ENCODE measurements at regions not wholly inside any gene's neighbourhood (a gene's known extent, or its start where the extent isn't known, plus 50 kb on each side); places are given as distances from the start of the nearest gene placed in this dataset.
"Not testable (repeated sequence)": the region's sequence is repeated elsewhere in the genome, so short reads cannot be mapped to it uniquely, and the experiment has no call there.

DNA sequence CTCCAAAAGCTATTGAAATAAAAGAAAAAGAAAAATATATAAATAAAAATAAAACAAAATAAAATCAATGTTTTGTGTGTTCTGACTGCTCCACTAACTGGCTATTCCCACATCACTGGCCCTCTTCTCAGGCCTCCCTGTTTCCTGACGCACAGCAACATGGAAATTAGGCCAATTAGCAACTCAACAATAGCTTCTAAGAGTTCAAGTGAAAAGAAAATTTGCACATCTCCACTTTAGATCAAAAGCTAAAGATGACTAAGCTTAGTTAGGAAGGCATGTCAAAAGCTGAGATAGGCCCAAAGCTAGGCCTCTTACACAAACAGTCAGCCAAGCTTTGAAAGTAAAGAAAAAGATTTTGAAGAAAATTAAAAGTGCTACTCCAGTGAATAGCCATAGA, 200.8 kb downstream of the DUSP6 start:
- no peak for DNase-seq

DNA sequence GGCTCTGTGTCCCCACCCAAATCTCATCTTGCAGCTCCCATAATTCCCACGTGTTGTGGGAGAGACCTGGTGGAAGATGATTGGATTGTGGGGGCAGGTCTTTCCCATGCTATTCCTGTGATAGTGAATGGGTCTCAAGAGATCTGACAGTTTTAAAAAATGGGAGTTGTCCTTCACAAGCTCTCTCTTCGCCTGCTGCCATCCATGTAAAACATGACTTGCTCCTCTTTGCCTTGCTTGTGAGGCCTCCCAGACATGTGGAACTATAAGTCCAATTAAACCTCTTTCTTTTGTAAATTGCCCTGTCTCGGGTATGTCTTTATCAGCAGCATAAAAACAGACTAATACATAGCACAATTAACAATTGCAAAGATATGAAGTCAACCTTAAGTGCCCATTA, 201.5 kb downstream of the DUSP6 start:
- not testable (repeated sequence) for DNase-seq

DNA sequence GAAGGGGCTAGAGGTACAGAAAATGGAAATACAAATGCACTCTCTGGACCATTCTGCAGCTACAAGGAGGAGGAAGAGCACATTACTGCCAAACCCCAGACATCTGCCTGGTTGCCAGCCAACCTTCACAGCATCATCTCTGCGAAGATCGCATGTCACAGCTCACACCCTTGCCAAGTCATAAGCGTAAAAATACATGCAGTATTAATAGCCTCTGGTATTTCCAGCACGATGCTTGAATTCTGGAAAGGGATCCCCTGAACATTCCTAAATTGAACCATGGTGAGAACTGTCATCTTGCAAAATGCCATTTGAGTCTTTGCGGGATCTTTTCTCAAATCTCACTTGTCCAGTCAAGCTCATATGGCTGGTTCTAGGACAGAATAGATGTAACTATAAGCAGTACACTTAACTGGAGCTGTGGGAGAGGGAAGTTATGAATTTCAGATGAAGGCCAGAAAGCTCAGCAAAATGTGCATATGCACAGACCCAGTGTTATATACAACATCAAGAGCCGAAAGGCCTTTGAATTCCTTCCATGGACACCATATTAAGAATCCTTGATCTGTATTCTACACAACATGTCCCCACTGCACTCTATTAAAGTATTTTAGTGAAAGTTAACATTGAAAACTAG, 211.6 kb downstream of the DUSP6 start:
- DNase-seq, result peak; percentile 73

DNA sequence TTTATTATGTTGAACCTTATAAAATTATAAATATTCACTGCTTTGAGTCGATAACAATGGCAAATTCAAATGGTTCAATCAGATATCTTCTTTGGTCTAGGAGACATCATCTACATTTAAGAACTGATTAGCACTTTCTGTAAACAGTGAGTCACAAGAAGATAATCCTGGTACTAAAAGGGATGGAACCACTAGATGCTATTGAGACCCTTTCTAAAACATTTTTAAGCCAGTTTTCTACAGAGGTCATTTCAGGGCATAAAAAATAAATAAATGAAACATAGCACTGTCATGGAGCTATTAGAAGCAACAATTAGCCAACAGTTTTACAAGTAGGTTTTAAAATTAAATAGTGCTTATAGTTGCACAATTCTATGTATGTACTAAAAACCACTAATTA, 212.2 kb downstream of the DUSP6 start:
- no peak for DNase-seq

DNA sequence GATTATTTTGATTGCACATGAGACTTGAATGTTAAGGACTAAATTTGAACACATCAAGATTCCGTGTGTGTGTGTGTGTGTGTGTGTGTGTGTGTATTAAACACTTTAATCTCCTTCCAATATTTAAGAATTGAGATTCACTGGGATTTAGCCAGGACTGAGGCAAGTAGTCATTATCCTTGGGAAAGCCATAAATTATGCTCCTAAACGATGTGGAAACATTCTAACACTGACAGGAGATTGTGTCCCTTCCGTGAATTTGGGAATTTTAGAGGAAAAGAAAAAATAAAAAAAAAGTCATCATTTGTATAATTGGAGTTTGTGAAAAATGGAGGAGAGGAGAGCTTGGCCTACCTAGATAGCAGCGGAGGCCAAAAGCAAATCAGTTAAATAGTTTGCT, 212.9 kb downstream of the DUSP6 start:
- no peak for DNase-seq

DNA sequence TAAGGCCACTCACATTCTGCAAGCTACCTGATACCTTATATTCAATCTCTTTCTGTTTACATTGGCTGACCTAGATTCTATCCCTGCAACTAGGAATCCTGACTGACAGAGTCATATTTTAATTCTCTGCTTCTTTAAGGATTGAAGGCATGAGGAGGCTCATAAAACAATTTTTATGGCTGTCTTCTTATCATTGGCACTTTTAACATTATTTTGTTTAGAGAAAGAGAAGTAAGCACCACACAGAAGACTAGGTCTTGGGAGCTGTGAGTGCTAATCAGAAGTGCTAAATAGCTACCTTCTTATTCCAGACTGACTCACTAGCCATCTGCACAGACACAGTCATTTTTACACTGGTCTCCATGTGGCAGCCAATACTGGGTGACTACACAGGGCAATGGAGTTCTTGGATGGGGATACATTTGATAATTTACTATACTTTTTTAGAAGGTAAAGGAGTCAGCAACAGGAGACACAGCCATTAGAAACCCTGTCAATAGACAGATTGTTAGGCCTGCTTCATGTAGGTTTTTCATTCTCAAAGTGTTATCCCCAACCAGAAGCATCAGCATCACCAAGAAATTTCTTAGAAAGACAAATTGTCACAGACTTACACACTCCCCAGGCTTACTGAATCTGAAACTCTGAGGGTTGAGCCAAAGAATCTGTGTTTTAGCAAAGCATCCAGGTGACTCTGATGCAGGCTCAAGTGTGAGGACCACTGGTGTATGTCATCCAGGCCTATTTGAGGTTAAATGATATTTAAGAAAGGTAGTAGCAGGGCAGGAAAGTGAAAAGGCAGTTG, 214.1 kb downstream of the DUSP6 start:
- no peak for DNase-seq

DNA sequence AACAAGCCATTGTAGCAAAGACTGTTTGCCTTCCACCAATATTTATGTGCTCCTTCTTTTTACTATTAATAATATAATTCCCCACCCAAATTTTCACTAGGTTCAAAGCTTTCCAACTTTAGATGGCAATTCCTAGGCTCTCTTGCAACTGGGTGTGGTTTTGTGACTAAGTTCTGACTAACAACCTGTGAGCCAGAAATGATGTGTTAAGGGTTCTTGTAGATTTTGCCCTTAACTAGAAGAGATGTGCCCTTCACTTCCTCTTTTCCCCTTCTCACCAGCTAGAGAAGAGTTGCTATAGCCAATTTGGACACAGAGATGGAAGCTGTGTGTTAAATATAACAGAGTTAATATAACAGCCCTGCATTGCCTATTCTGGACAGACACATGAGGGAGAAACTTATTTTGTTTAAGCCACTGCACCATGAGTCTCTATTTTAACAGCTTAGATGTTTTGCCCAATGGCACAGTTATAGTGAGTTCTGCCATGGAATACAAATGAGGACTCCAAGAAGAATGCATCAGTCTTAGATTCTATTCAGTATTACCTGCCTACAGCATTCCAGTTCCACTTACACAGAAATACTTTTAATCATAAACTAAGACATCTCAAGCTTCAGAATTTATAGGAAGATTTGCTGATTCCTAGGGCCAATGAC, 216.2 kb downstream of the DUSP6 start:
- no peak for DNase-seq

DNA sequence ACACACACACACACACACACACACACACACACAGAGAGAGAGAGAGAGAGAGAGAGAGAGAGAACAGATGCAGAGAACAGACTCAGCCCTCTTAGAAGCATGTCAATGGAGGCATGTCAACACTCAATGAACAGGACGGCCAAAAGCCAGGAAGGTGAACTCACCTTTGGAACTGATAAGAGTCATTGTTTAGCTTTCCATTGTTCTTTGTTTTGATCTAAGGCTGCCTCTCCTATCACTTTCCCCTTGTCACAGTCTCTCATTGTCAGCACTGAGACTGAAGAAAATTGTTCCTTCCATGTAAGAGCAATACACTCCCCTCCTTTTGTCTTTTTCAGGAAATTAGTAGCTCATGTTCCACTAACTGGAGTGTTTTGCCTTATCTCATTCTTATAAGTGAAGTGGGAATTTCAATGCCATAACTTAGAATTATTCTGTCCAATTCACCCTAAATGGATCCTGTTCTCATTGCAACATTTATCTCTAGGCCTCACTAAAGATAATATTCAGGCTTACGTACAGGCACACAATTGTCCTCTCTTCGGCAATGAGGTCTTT, 218.0 kb downstream of the DUSP6 start:
- DNase-seq, result no peak

DNA sequence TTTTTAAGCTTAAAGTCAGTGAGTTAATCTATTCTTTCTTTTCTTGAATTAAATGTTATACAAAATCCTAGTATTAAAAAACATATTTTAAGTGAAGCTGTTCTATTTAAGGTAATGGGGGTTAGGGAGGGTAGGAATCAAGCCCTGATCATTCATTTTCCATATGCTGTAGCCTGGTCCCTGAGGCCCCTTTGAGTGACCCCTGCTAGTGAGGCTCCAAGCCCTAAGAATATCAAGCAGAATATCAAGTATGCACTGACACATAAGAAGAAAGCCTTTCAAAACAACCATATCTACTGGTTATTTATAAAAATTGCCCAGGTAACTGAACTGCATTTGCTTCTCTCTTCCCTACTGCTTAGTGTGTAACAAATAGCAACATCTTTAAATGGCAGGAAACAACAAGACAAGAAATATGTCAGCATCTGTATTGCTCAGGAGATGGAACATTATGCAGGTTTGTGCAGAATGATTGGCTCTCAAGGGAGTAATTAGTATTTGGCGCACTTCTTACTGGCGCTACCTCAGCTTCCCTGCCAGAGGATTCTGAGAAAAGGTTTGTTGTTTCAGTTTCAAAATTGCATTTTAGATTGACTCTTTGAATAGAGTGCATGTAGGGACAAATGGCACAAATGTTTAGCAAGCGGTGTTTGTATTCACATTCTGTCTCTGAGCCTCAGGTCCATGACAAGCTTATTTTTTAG, 223.0 kb downstream of the DUSP6 start:
- DNase-seq, result no peak

DNA sequence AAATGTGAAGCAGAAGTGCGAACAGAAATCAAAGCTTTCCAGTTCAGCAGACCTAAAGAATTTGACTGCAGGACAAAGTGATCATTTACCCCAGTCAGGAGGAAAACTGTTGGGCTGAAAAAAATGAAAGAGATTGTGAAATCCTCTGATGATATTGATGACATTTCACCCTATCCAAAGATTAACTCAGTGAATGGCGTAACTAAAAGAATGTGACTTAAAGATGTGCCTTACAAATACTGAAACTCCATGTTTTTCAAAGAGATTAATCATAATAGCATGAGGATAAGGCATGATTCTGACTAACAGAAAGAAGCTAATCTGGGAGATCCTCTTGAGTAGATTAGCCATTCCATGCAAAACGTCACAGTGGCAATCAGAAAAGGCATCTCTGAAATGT, 225.6 kb downstream of the DUSP6 start:
- no peak for DNase-seq

DNA sequence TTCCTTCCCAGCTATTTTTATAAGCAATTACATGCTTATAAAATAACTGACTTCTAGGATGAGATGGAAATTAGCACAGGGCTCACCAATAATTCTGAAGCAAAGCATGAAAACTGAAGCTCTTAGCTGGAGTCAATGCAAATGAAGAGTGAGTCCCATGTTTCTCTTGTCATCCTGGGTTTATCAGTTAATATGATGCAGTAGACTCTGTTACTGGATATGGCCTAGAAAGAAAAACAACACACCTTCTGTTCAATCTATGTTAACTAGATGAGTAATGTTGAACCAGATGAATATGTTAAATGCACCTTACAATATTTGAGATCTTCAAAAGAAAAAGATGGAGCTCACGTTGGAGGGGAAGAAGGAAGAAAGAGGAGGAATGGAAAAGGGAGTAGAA, 229.4 kb downstream of the DUSP6 start:
- no peak for DNase-seq

DNA sequence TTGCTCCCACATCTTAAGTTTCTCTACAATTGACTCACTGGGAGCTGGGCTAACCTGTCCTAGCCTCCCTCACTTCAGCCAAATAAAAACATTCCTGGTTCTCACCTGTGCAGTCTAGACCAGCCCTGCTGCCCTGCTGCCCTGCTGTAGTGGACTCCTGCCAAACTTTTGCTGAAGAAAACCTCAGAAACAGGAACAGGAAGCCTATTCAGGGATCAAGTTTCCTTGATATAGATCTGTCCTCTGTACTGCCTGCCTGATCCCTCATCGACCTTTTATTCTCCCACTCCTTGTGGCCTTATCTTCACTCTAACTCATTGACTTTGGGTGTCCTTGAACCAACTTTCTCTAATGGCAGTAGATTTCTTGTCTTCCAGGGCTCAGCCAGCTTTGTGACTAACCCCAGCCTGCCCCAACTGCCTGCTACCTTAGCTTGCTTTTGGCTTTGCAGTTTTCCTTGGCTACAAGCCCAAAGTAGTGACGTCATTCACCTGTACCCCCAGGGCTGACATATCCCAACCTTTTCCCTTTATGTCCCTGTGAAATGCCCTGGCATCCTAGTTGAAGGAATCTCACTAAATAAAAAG, 234.8 kb downstream of the DUSP6 start:
- no peak for DNase-seq

DNA sequence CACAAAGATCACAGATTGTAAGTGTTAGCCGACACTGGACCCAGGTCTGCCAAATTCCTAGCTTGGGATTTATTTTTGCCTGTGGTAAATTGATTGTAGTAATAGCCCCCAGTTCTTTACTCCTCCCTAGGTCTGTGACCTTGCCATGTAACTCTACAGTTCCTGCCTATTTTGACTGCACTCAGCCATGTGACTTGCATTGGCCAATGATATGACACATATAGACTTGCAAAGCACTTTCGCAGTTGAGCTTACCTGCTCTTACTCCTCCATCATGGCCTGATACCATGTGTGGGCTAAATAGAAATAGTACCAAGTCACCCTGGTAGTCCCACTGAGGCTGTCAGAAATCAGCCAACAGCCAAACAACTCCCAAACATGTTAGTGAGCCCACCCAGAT, 240.3 kb downstream of the DUSP6 start:
- no peak for DNase-seq

DNA sequence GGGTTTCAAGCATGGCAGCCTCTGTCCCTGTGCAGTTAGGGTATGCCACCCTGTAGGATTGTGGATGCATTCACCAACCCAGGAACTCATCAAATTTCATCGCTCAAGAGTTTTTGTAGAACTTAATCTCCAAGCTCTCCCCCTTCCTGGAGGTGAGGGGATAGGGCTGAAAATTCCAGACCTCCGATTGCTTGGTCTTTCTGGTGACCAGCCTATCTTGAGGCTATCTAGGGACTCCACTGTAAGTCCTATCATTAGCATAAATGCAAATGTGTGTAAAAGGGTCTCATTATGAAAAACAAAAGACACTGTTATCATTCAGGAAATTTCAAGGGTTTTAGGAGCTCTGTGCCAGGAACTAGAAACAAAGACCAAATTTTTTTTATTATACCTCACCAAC, 244.0 kb downstream of the DUSP6 start:
- DNase-seq, result no peak

DNA sequence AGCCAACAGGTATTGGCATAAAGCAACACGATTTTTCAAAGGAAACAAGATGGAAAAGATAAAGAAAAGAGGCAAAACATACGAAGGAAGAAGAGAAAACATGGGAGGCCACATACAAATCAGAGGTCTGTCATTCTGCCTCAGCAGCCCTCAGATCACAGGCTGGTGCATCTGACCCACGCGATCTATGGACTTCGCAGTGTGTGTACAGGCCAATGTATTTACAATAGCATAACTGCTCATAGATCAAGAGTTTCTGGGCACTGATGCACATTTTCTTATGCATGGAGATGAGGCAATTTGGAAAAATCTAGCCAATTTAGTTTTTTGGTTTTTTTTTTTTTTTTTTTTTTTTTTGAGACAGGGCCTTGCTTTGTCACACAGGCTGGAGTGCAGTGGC, 245.4 kb downstream of the DUSP6 start:
- no peak for DNase-seq

DNA sequence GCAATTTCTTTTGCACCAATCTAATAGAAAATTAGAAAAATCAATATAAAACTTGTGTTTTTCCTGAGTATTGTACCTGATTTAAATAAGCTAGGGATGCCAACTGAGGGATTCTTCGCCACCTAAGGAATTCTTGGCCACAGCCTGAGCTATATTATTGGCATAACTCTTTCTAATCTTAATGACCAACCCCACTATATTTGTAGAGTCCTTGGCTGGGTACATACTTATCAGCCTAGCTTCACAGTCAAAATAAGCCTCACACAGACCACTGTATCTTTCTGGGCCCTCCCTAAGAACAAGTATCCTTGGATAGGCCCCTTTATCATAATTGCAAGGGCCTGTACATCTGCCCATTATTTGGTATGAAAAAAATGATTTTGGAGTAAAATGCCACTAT, 247.1 kb downstream of the DUSP6 start:
- DNase-seq, result no peak

DNA sequence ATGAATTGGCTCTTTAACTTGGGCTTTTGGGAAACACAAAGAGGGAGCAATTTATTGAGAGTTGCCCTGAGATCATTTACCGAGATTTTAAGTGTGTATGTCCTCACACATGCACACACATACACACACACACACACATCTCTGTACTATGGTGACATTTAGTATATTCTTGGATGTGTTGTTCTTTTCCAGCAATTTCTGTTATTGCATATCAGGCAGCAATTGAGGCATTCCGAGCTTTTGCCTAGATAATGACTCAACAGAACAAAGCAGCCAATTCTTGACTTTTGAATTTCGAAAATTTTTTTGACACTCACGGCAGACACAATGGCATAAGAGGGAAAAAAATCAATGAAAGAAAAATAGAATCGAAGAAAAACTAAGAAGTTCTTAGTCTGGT, 248.5 kb downstream of the DUSP6 start:
- DNase-seq, result no peak

DNA sequence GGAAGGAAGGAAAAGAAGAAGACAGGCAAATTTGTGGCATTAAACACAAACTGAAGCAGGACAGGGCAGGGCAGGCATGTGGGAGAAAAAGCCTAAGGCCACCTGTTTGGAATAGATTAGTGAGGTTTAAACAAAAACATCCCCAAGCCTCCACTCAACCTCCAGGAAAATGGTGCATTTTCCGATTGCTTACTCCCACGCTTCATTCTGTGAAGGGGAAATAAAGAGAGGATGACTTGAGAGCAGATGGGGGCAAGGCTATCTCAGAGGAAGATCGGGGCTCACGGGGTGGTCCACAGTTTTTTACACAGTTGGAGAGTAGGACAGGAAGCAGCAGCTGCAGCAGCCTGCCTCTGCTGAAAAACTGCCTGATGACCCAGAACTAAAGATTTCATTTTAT, 250.9 kb downstream of the DUSP6 start:
- no peak for DNase-seq

DNA sequence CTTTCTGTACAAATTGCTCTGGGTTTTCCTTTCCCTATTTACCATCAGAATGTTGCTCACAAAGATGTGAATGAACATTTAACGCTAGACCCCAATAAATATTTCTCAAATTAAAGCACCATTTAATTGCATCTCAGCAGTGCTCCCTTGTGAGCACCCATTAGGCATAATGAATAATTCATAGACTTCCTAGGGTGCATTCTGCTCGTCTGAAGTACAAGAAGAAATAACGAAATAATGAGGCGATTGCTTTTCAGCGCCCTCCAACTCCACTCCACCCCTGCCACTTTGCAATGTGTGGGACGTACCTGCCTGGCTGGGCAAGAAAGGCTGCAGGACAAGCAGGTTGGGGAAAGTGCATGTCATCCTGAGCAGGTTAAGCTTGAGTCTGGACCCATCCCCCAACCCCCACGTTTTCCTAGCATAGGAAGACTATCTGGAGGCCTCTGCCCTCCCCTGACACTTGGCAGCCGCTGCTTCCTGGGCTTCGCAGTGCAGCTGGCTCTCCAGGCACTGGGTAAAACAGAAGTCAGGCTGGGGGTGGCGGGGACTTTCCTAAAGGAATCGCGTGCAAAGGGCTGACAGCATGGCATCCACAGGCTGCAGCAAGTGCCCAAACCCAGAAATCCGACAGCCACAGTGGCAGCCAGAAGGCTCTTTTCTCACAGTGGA, 253.7 kb downstream of the DUSP6 start:
- peak; percentile 63 for DNase-seq

DNA sequence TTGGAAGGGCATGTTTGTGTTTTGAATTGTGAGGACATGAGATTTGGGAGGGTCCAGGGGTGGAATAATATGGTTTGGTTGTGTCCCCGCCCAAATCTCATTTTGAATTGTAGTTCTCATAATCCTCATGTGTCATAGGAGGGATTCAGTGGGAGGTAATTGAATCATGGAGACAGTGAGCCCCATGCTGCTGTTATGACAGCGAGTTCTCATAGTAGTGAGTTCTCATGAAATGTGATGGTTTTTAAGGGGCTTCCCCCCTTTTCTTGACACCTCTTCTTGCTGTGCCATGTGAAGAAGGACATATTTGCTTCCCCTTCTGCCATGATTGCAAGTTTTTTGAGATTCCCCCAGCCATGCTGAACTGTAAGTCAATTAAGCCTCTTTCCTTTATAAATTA, 260.0 kb downstream of the DUSP6 start:
- DNase-seq, result no peak

DNA sequence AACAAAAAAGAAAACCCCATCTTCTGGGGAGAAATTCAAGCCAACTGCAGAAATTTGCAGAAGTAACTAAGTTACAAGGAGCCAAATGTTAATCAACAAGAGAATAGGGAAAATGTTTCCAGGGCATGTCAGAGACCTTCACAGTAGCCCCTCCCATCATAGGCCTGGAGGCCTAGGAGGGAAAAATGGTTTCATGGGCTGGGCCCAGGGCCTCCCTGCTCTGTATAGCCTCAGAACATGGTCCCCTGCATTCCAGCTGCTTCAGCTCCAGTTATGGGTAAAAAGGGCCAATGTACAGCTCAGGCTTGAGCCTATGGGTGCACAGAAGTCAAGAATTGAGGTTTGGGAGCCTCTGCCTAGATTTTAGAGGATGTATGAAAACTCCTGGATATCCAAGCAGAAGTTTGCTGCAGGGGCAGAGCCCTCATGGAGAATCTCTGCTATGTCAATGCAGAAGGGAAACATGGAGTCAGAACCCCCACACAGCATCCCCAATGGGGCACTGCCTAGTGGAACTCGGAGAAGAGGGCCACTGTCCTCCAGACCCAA, 260.9 kb downstream of the DUSP6 start:
- DNase-seq, result no peak

DNA sequence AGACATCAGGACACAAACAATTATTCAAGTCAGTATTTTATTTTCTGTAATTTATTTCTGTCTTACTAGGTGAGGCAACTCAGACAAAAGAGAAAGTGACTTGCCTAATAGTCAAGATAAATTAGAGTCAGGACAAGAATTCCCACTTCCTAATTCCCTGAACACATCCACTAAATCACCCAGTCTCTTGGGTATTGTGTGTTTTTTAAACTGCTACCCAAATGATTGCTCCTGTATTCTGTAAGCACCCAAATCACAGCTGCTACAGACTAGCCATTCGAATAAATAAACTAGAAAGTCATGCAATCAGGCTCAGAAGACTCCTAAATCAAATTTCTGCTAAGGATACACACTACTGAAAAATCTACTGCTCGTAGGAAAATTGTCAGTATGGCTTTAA, 263.0 kb downstream of the DUSP6 start:
- no peak for DNase-seq
